NCI-H2107 treated with DMSO at 0.1 percent for 48 hours (cell line): ENCODE measurements at regions not wholly inside any gene's neighbourhood (a gene's known extent, or its start where the extent isn't known, plus 50 kb on each side); places are given as distances from the start of the nearest gene placed in this dataset.
A peak's percentile ranks its signal among the peaks of the same experiment; 100 is the strongest.
"Not testable (repeated sequence)": the region's sequence is repeated elsewhere in the genome, so short reads cannot be mapped to it uniquely, and the experiment has no call there.

Source experiments
- DNase-seq: peaks from one replicate; lab custom pipeline; 2025; ENCODE audit not compliant: unreplicated experiment; lab: John Stamatoyannopoulos, UW

GRCh38 chr4:160009656-160010493 lies 907.0 kb downstream of the RAPGEF2 start:
- no peak for DNase-seq

DNA sequence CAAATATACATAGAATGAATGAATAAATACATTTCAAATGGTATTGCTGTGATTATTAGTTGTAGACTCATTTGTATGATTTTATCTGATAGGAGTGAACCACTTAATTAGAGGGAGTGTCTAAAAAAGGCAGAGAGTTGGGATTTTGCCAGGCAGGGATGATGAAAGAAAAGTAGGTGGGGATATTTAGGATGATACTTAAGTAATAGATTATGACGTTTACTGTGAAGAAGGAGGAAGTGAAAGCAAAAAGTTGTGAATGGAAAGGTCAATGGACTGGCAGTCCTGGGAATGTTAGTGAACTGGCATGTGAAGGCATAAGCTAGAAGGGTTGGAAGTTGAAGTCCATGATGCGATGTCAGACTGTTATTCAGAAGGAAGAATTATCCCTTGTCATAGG lies 917.1 kb downstream of the RAPGEF2 start:
- DNase-seq: no peak

- no peak for DNase-seq
Observed at GRCh38 chr4:160020804-160021203, 917.9 kb downstream of the RAPGEF2 start.

DNA sequence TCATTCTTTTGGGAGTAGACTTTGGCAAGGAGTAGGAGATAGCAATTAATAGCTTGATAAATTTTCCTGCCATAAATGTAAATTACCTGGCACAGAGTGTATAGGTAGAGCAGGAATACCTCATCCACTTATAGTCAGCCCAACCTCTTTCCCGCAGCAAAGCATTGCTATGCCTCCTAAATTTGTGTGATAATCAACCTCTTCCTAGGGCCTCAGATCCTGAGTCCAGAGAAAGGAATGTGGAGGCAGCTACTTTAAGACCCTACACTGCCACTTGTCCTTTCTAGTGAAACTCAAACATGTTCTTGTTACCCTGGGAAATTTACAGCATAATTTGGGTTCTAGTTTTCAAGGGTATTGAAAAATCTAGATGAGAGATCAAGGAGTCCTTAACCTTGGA lies 919.0 kb downstream of the RAPGEF2 start:
- no peak for DNase-seq

DNA sequence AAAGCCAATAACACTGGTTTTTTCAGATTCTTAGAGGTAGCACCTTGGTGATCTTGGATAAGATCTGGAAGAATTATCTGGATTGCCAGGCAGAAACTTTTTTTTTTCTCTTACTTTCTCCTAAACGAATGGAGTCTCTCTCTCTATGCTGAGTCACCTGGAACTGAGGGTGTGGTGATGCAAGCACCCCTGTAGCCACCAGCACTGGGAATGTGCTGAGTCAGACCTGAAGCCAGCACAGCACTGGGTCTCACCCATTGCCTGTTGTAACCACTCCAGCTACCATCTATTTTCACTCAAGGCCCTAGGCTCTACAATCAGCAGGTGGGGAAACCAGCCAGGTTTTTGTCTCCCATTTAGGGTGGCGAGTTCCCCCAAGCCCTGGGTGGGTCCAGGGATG lies 923.8 kb downstream of the RAPGEF2 start:
- no peak for DNase-seq

DNA sequence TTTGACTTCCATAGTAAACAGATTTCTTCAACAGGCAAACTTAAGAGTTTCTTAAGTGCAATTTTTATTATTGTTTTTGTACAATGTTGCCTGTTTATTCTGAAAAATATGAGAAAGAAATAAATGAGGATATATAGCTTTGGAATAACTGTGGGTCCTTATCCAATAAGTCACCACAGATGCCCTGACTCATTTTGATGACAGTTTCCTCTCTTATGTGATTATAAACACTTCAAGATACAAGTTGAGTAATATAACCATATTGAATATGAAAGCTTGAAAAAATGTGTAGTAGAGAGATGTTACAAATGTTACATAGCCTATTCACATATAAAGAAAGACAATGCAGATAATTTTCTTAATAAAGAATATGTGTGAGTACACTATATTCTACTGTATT lies 931.6 kb downstream of the RAPGEF2 start:
- DNase-seq: no peak

- no peak for DNase-seq
Observed at GRCh38 chr4:160038615-160039014, 935.7 kb downstream of the RAPGEF2 start.

DNA sequence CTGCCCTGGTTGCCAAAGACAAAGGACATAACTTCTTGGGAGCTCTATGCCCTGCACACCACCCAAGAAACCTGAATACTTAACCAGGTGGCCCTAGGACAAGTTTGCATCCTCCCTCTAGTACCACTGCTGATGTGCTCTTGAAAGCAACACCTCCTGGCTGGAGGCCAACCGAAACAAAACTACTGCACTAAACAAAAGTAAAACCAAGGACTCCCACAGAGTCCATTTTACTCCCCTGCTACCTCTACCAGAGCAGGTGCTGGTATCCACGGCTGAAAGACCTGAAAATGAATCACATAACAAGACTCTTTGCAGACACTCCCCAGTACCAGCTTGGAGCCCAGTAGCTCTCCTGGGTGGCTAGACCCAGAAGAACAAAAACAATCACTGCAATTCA lies 941.8 kb downstream of the RAPGEF2 start:
- peak; percentile 44 for DNase-seq

- DNase-seq: no peak
Observed at GRCh38 chr4:160082432-160083207, 979.7 kb downstream of the RAPGEF2 start.

- no peak for DNase-seq
Observed at GRCh38 chr4:160091631-160092030, 988.8 kb downstream of the RAPGEF2 start.

- no peak for DNase-seq
Observed at GRCh38 chr4:160100316-160100715, 997.4 kb downstream of the RAPGEF2 start.

DNA sequence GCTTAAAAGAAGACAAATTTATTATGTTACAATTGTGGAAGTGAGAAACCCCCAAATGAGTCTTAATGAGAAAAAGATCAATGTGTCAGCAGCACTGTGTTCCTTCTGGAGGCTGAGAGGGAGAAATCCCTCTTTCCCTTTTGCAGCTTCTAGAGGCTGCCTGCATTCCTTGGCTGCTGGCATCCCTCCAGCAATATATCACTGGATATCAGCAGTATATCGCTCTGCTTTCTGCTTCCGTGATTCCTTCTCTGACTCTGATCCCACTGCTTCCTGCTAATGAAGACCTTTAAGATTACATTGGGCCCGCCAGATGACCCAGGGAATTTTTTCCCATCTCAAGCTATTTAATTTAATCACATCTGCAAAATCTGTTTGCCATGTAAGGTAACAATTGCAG lies 1008.0 kb downstream of the RAPGEF2 start:
- no peak for DNase-seq

DNA sequence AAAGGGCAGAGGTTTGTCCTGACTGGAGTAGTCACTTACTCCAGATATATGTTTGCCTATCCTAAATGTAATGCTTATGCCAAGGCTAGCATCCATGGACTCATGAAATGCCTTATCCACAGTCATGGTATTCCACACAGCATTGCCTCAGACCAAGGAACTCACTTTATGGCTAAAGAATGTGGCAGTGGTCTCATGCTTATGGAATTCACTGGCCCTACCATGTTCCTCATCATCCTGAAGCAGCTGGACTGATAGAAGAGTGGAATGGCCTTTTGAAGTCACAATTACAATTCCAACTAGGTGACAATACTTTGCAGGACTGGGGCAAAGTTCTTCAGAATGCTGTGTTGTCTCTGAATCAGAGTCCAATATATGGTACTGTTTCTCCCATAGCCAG lies 1014.8 kb downstream of the RAPGEF2 start:
- DNase-seq: no peak

- DNase-seq: not testable (repeated sequence)
Observed at GRCh38 chr4:160125576-160126287, 1022.9 kb downstream of the RAPGEF2 start.

GRCh38 chr4:160127211-160127610 lies 1024.3 kb downstream of the RAPGEF2 start:
- no peak for DNase-seq

DNA sequence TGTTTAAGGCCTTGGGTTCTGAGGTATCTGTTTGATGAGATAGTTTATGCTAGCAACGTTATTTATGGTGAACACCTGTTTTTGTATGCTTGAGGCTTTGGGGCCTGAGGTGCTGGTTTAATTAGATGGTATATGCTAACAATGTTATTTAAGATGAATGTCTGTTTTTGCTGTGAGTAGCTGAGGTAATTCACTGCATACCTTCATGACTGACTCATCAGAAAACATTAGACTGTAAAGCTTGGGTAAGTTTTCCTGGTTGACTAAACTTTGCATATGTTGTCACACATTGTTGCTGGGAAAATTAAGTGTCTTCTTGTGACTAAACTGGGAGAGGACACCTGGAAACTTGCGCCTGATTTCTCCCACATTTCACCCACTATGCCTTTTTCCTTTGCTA lies 1026.6 kb downstream of the RAPGEF2 start:
- no peak for DNase-seq

DNA sequence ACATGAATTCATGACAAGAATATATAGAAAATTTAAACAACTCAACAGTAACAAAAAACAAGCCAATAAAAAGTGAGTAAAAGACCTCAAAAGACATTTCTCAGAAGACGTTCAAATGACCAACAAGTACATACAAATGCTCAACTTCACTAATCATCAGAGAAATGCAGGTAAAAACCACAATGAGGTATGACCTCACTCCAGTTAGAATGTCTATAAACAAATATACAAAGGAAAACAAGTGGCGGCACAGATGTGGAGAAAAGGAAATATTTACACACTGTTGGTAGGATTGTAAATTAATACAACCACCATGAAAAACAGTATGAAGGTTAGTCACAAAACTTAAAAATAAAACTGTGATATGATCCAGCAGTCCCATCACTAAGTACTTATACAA lies 1033.1 kb downstream of the RAPGEF2 start:
- no peak for DNase-seq

- no peak for DNase-seq
Observed at GRCh38 chr4:160141206-160141605, 1038.3 kb downstream of the RAPGEF2 start.

DNA sequence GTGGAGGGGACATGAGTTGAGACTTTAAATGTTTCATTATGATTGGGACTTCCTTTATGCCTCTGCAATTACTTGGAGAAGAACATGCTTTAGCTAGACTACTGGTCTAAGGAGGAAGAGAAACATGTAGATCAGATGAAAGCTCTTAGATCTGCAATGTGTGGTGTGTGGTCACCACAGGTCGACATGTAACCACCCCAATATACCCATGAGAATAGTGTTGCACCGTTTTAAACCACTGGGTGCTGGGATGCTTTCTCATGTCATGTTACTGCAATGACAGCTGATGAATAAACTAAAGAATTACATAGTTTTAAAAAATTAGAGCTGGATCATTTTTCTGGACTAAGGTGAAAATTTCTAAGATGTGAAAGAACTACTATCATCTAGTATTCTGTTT lies 1039.7 kb downstream of the RAPGEF2 start:
- no peak for DNase-seq

- DNase-seq: no peak
Observed at GRCh38 chr4:160143574-160143973, 1040.7 kb downstream of the RAPGEF2 start.

DNA sequence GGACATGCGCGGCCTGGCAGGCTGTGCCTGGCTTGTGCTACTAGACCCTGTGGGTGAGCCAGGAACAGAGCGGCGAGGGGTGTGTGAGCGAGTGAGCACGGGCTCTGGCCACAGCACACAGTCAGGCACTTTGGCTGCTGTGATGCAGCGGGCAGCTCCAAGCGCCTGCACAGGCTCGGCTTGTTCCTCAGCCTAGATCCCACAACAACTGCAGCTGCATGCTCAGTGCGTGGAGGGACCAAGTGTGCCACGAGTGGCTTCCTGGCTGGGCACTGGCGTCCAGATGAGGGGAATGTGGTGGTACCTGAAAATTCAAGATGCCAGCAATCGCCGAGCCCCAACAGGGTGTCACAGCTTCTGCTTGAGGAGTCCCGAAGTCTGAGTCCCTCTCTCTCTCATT lies 1056.6 kb downstream of the RAPGEF2 start:
- DNase-seq: no peak

GRCh38 chr4:160161026-160161425 lies 1058.1 kb downstream of the RAPGEF2 start:
- no peak for DNase-seq
